NT2/D1 (cell line): ENCODE measurements at regions not wholly inside any gene's neighbourhood (a gene's known extent, or its start where the extent isn't known, plus 50 kb on each side); places are given as distances from the start of the nearest gene placed in this dataset.

Experiments used
- DNase-seq: peaks from one replicate; pipeline ENCODE4 v3.0.0-alpha.2; 2011; ENCODE audit warnings: low read depth, low spot score
- H3K27me3 ChIP-seq: 2 replicates; pipeline ENCODE4 v1.6.0; 2011; ENCODE audit warnings: mild to moderate bottlenecking; ENCODE audit not compliant: insufficient read length, insufficient read depth
- H3K36me3 ChIP-seq: 2 replicates; pipeline ENCODE4 v1.6.1; 2011; ENCODE audit warnings: mild to moderate bottlenecking, low read length, mixed read lengths; ENCODE audit not compliant: insufficient read depth, insufficient read length
- H3K4me1 ChIP-seq: 2 replicates; pipeline ENCODE4 v1.5.1; 2011; ENCODE audit not compliant: insufficient read depth, insufficient read length
- H3K4me3 ChIP-seq: 2 replicates; pipeline ENCODE4 v1.5.1; 2011; ENCODE audit warnings: low read depth; ENCODE audit not compliant: insufficient read length
- H3K9ac ChIP-seq: 2 replicates; pipeline ENCODE4 v1.6.0; 2011; ENCODE audit warnings: low read depth; ENCODE audit not compliant: insufficient read length
- H3K9me3 ChIP-seq: 2 replicates; pipeline ENCODE4 v1.5.1; 2011; ENCODE audit warnings: mild to moderate bottlenecking, low read length; ENCODE audit not compliant: insufficient read depth
- SUZ12 ChIP-seq: IDR thresholded peaks from 2 replicates; pipeline ENCODE4 v1.6.1; 2011; ENCODE audit not compliant: insufficient read length, insufficient read depth; ENCODE audit errors: extremely low read depth
- YY1 ChIP-seq: IDR thresholded peaks from 2 replicates; pipeline ENCODE4 v1.6.1; 2011; ENCODE audit not compliant: insufficient read length, insufficient read depth
- ZNF274 ChIP-seq: IDR thresholded peaks from 2 replicates; pipeline ENCODE4 v1.6.1; 2011; ENCODE audit warnings: mild to moderate bottlenecking, low read depth, low read length

- DNase-seq, result no peak
- 0 out of 2 replicates have a peak, but pooled peaks cover 1% of the 10 kb centered on the region for H3K9me3 ChIP-seq
- H3K27me3 ChIP-seq, result no peaks in the 10 kb centered on the region
- H3K36me3 ChIP-seq, result no peaks in the 10 kb centered on the region
- no peaks in the 10 kb centered on the region for H3K4me1 ChIP-seq
- no peak overlapping the region for H3K9ac ChIP-seq
- no peak for TF ChIP-seq YY1
- TF ChIP-seq SUZ12, result no peak
- no peak for TF ChIP-seq ZNF274
- no peak overlapping the region for H3K4me3 ChIP-seq
Measured at GRCh38 chr4:26105815-26106699, 192.0 kb downstream of the SMIM20 start.

- H3K27me3 ChIP-seq, result no peaks in the 10 kb centered on the region
- no peak overlapping the region for H3K9ac ChIP-seq
- no peak for DNase-seq
- no peaks in the 10 kb centered on the region for H3K4me1 ChIP-seq
- H3K36me3 ChIP-seq, result no peaks in the 10 kb centered on the region
- TF ChIP-seq SUZ12 (no peak), YY1 (no peak), ZNF274 (no peak)
- H3K9me3 ChIP-seq, result peaks cover 8% of the 10 kb centered on the region
- H3K4me3 ChIP-seq, result no peak overlapping the region
Measured at GRCh38 chr4:26106776-26107175, 192.8 kb downstream of the SMIM20 start.

- H3K9ac ChIP-seq, result no peak overlapping the region
- H3K27me3 ChIP-seq, result no peaks in the 10 kb centered on the region
- H3K4me3 ChIP-seq, result no peak overlapping the region
- no peak for DNase-seq
- peaks cover 21% of the 10 kb centered on the region for H3K9me3 ChIP-seq
- no peaks in the 10 kb centered on the region for H3K4me1 ChIP-seq
- H3K36me3 ChIP-seq, result no peaks in the 10 kb centered on the region
- TF ChIP-seq ZNF274, result no peak
- no peak for TF ChIP-seq YY1
- TF ChIP-seq SUZ12, result no peak
Measured at GRCh38 chr4:26108054-26108453, 194.0 kb downstream of the SMIM20 start.

- H3K4me3 ChIP-seq, result no peak overlapping the region
- no peaks in the 10 kb centered on the region for H3K36me3 ChIP-seq
- no peak overlapping the region for H3K9ac ChIP-seq
- no peak for DNase-seq
- H3K4me1 ChIP-seq, result no peaks in the 10 kb centered on the region
- TF ChIP-seq SUZ12 (no peak), YY1 (no peak), ZNF274 (no peak)
- H3K27me3 ChIP-seq, result no peaks in the 10 kb centered on the region
- H3K9me3 ChIP-seq, result peaks cover 42% of the 10 kb centered on the region
Measured at GRCh38 chr4:26110493-26110892, 196.5 kb downstream of the SMIM20 start.

- Histone ChIP-seq H3K27me3 (no peaks in the 10 kb centered on the region), H3K4me3 (no peak overlapping the region), H3K9me3 (peaks cover 42% of the 10 kb centered on the region), H3K9ac (no peak overlapping the region), H3K36me3 (no peaks in the 10 kb centered on the region), H3K4me1 (no peaks in the 10 kb centered on the region)
- TF ChIP-seq SUZ12, result no peak
- peak; percentile 97 for TF ChIP-seq ZNF274
- no peak for DNase-seq
Measured at GRCh38 chr4:26113339-26113940, 199.4 kb downstream of the SMIM20 start.

- peaks cover 41% of the 10 kb centered on the region for H3K9me3 ChIP-seq
- DNase-seq, result no peak
- H3K4me3 ChIP-seq, result no peak overlapping the region
- H3K4me1 ChIP-seq, result no peaks in the 10 kb centered on the region
- no peak for TF ChIP-seq YY1
- TF ChIP-seq SUZ12, result no peak
- no peak for TF ChIP-seq ZNF274
- H3K36me3 ChIP-seq, result no peaks in the 10 kb centered on the region
- no peaks in the 10 kb centered on the region for H3K27me3 ChIP-seq
- no peak overlapping the region for H3K9ac ChIP-seq
Measured at GRCh38 chr4:26116057-26116456, 202.0 kb downstream of the SMIM20 start.

- Histone ChIP-seq H3K4me1 (no peaks in the 10 kb centered on the region), H3K36me3 (no peaks in the 10 kb centered on the region), H3K9me3 (no peaks in the 10 kb centered on the region), H3K4me3 (no peak overlapping the region), H3K27me3 (no peaks in the 10 kb centered on the region), H3K9ac (no peak overlapping the region)
- DNase-seq, result no peak
- no peak for TF ChIP-seq SUZ12
- no peak for TF ChIP-seq ZNF274
- no peak for TF ChIP-seq YY1
Measured at GRCh38 chr4:26120098-26120825, 200.6 kb upstream of the RBPJ start.
